HG03521 (cell line): ENCODE measurements at regions not wholly inside any gene's neighbourhood (a gene's known extent, or its start where the extent isn't known, plus 50 kb on each side); places are given as distances from the start of the nearest gene placed in this dataset.
"Not testable (repeated sequence)": the region's sequence is repeated elsewhere in the genome, so short reads cannot be mapped to it uniquely, and the experiment has no call there.

Experiments used
- ATAC-seq: cut with Tn5 transposase; IDR thresholded peaks from one replicate; pipeline ENCODE4 v1.9.1; 2021; ENCODE audit warnings: mild to moderate bottlenecking, moderate library complexity; ENCODE audit not compliant: unreplicated experiment

- no peak for ATAC-seq
These were observed 2581.8 kb downstream of the PCDH9 start for GRCh38 chr13:64648293-64648692.

GRCh38 chr13:64643066-64643465 lies 2587.1 kb downstream of the PCDH9 start:
- no peak for ATAC-seq

DNA sequence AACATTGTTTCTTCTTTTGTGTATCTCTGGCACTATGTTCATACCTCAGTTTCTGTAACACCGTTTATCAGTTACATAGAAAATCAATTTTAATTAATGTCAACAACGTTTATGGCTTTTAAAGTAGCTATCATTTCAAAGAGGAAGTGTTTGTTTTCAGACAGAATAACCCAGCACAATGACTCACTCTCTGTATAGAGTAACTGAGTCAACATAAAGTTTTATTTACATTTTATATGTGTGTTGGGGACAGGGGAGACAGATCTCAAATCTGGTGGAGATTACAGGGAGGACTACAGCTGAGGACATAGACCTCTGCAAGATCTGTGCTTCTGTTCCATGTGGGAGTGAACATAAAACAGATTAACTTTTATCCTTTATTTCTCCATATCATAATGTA lies 2590.1 kb downstream of the PCDH9 start:
- ATAC-seq, result no peak

DNA sequence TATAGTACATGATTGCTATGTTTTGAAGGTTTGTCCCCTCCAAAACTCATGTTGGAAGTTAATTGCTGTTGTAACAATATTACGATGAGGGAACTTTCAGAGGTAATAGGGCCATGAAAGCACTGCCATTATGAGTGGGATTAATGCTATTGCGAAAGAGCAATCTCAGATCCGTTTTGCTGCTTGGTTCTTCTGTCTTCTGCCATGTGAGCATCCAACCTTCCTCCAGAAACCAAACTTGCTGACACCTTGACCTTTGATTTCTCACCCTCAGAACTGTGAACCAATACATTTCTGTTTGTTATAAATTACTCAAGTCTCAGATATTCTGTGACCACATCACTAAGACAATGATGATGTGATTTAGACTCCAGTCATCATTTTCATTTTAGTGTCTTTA lies 2590.9 kb downstream of the PCDH9 start:
- ATAC-seq, result no peak

DNA sequence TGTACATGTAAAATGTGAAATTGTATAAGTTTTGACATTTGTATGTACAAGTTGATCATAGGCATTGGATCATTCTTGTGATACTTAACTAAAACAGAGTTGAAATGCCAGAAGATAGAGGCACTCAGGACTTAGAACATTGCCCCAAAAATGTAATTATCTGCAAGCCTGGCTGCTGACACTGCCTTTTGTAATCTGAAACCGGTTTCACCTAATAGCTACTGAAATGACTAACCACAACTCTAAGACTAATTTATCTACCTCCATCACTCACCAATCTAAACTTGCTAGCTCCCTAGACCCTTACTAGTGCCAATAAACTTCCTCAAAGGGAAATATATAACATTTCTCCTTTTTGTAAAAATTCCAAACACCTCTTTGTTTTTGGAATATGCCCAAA lies 2596.2 kb downstream of the PCDH9 start:
- no peak for ATAC-seq

DNA sequence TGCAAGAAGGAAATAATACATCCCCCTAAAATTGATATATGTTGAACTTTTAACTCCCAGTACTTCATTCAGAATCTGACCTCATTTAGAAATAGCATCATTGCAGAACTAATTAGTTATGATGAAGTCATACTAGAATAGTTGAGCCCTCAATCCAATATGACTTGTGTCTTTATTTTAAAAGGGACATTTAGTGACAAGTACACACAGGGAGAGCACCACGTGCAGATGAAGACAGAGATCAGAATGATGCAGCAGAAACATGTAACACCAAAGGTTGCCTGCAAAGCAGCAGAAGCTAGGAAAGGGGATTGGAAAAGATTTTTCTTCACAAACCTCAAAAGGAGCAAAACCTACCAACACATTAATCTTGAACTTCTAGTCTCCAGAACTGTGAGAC lies 2602.5 kb downstream of the PCDH9 start:
- no peak for ATAC-seq

DNA sequence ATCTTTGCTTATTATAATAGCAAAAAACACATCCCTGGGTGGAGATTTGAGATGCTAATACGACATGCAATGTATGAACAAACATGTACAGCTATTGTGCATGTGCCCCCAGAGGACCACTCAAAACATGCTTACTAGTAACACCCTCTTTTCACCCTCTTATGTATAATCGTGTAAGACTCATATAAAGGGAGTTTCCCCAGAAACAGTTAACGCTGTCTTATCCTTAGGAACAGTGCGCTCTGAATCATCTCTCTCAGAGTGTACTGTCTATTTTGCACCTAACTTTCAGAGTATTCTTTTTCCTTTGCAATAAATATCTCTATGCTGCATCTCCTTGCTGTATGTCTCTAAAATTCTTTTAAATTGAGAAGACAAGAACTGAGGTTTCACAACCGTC lies 2604.0 kb downstream of the PCDH9 start:
- no peak for ATAC-seq

DNA sequence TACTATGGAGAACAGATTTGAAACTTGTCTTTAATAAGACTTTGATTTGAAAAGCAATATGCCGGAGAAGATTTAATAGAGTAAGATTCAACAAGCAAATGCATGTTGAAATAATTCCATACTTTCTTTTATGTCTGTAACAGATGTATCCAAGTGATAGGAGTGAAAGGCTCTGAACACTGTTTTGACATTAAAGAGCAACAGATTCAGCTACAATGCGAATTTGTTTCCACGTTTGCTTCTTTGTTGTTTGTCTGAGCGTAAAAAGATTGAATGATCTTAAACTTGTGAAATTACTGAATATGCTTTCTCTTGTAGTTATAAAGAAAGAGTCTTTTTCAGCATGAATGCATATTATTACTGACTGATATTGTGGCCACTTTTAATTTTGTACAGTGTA lies 2612.9 kb downstream of the PCDH9 start:
- ATAC-seq, result no peak

DNA sequence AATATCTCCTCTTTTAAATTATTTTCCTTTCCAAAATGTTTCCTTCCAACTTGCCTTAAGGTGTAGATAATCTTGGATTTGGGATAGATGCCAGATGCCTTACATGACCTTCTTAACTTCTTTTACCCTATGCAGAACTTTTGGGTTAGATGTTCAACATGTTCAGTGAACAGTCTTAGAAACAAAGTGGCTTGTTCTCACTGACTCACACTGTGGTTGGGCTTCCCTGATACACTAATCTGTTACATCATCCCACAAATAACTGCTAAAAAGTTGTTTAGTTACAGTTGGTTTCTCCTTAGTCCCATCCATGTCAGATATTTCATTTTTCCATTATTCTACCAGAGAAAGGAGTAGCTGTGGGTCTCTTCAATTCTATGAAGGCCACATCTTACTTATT lies 2638.2 kb downstream of the PCDH9 start:
- no peak for ATAC-seq

GRCh38 chr13:64579331-64579730 lies 2650.8 kb downstream of the PCDH9 start:
- ATAC-seq, result no peak

DNA sequence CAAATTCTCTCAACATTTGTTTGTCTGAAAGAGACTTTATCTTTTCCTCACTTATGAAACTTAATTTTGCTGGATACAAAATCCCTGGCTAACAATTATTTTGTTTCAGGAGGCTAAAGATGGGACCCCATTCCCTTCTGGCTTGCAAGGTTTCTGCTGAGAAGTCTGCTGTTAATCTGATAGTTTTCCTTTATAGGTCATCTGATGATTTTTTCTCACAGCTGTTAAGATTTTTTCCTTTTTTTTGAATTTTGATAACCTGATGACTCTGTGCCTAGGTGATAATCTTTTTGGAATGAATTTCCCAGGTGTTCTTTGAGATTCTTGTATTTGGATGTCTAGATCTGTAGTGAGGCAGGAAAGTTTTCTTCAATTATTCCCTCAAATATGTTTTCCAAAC lies 2661.4 kb downstream of the PCDH9 start:
- no peak for ATAC-seq

- ATAC-seq, result not testable (repeated sequence)
These were observed 2672.1 kb downstream of the PCDH9 start for GRCh38 chr13:64558031-64558430.

DNA sequence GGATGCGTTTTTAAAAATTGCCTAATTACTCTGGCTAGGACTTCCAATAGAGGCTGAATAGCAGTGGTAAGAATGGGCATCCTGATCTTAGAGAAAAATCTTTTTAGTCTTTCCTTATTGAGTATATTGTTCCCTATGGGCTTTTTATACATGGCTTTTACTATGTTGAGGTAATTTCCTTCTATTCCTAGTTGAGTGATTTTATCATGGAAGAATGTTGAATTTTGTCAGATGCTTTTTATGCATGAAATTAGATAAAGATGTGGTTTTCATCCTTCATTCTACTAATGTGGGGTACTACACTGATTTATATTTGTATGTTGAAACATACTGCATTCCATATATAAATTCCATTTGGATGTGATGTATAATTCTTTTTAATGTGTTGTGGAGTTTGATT lies 2673.8 kb downstream of the PCDH9 start:
- no peak for ATAC-seq

DNA sequence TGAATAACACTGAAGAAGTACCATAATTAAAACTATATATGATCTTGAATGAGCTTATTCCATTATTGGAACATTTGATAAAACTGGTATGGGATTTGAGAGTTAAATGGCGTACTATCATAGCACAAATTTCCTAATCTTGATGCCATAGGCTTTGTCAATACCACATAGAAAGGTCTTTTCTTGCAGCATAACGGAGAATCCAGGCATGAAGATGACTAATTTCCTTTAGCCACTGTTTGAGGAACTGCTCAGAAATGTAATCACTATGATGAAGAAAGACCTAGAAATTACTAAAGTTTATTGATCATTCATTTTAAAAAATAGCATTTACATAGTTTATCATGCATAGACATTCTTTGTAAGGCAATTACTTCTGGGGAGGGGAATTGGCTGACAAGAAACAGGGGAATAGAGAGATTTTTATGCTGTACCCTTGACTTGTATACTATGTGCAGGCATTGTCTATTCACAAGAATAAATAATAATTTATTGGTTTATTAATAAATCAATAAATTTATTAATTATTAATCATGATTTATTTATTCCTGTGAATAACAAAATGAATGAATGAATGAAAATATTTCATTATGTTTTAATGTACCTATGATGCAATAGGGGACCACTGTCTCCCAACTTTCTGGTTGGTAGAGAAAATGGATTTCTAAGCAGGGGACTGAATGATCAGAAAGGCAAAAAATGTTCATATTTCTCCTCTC lies 2676.6 kb downstream of the PCDH9 start:
- ATAC-seq, result no peak

GRCh38 chr13:64551755-64552154 lies 2678.4 kb downstream of the PCDH9 start:
- no peak for ATAC-seq

GRCh38 chr13:64546371-64546770 lies 2683.8 kb downstream of the PCDH9 start:
- no peak for ATAC-seq

DNA sequence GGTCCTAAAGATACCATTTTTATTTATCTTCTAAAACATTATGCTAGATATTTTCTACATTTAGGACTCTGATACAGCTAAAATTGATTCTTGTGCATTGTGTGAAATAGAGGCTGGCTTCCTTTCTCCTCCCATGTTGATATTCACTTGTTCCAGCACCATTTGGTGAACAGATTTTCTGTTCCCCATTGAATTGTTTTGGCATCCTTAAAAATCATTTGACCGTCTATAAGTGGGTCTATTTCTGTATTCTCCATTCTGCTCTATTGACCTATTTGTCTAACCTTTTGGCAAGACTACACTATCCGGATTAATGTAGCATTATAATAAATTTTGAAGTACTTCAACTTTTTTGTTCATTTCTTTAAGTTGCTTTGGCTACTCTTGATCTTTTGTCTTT lies 2689.2 kb downstream of the PCDH9 start:
- ATAC-seq, result no peak

DNA sequence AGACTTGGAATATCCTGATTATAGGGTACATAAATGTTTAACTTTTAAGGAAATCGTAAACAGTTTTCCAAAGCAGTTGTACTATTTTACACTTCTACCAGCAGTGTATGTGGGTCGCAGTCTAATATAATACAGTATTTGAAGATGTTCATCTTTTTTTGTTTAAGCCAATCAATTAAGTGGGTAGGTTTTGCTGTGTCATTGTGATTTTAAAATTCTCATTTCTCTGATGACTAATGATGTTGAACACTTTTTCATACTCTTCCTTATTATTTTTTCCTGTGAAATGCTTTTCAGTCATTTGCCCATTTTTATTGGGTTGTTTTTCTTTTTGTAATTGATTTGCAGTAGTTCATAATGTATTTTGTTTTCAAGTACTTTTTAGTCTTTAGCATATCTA lies 2689.7 kb downstream of the PCDH9 start:
- no peak for ATAC-seq

- ATAC-seq, result no peak
These were observed 2691.4 kb downstream of the PCDH9 start for GRCh38 chr13:64538711-64539110.

- no peak for ATAC-seq
These were observed 2695.8 kb downstream of the PCDH9 start for GRCh38 chr13:64534302-64534701.

- ATAC-seq, result no peak
These were observed 2698.7 kb downstream of the PCDH9 start for GRCh38 chr13:64531400-64531799.

GRCh38 chr13:64529874-64530485 lies 2700.2 kb downstream of the PCDH9 start:
- no peak for ATAC-seq

GRCh38 chr13:64528838-64529237 lies 2701.3 kb downstream of the PCDH9 start:
- ATAC-seq, result no peak
